ENCODE measurements at regions not wholly inside any gene's neighbourhood (a gene's known extent, or its start where the extent isn't known, plus 50 kb on each side); places are given as distances from the start of the nearest gene placed in this dataset.

GRCh38 chr12:115037830-115038229 lies 353.9 kb upstream of the TBX3 start:
- no peak overlapping the region for H2BK120ac ChIP-seq (replicated peaks; ENCODE audit: low read depth, low read length)
- H2BK20ac ChIP-seq (ENCODE audit: low read length): no peak overlapping the region
- H3K23ac ChIP-seq (ENCODE audit: insufficient read length): no peak overlapping the region
- DNase-seq (ENCODE audit: low read depth in 1 of 2, low spot score in 2 of 2) (no peak), FAIRE-seq (no peak)
- no peak overlapping the region for H3K4ac ChIP-seq (replicated peaks; ENCODE audit: insufficient read length, low read depth, low read length)
- POLR2A ChIA-PET (ENCODE audit: partially characterized antibody): no interaction called here
- H4K5ac ChIP-seq (ENCODE audit: insufficient read length, low read depth, low read length): no peak overlapping the region
- no peaks in the 10 kb centered on the region for H3K79me2 ChIP-seq (ENCODE audit: control insufficient read depth in 1 of 2, insufficient read depth in 2 of 2, low read length in 2 of 2)
- no peak overlapping the region for H3K18ac ChIP-seq (ENCODE audit: extremely low read depth, low read length)
- H2AK5ac ChIP-seq (ENCODE audit: low read depth, low read length): no peak overlapping the region
- H3K4me3 ChIP-seq (ENCODE audit: extremely low read depth in 1 of 4, insufficient read depth in 2 of 4, low read depth in 3 of 4, low read length in 4 of 4): no peak overlapping the region
- no peak overlapping the region for H3K56ac ChIP-seq (replicated peaks; ENCODE audit: insufficient read length, low read depth, low read length)
- no peak overlapping the region for H4K8ac ChIP-seq (ENCODE audit: extremely low read depth, insufficient read depth, low read length)
- H3K14ac ChIP-seq (ENCODE audit: insufficient read length): no peak overlapping the region
- H2BK5ac ChIP-seq (ENCODE audit: low read depth, low read length): no peak overlapping the region
- H3K36me3 ChIP-seq (ENCODE audit: control insufficient read depth in 2 of 4, insufficient read depth in 4 of 4, low read length in 3 of 4): no peaks in the 10 kb centered on the region
- H3K27ac ChIP-seq (ENCODE audit: low read depth, low read length): no peak overlapping the region
- H3K4me2 ChIP-seq (ENCODE audit: insufficient read depth in 1 of 2, low read depth in 2 of 2, low read length in 2 of 2): no peak overlapping the region
- no peak overlapping the region for H3K9ac ChIP-seq (replicated peaks in 1 of 4; ENCODE audit: extremely low read depth in 1 of 4, low read depth in 3 of 4, low read length in 3 of 4)
- H2AFZ ChIP-seq (ENCODE audit: low read length): no peak overlapping the region
- no peaks in the 10 kb centered on the region for H3K79me1 ChIP-seq (ENCODE audit: low read depth, low read length)
- no peaks in the 10 kb centered on the region for H3K27me3 ChIP-seq (replicated peaks in 1 of 4; ENCODE audit: control insufficient read depth in 3 of 4, extremely low read depth in 1 of 4, insufficient read depth in 3 of 4, low read length in 3 of 4)
- H3K9me3 ChIP-seq (ENCODE audit: insufficient read depth in 2 of 2, low read depth in 1 of 2, low read length in 1 of 2): no peaks in the 10 kb centered on the region; a peak in 1 of 4 replicates
- no peak overlapping the region for H2BK15ac ChIP-seq (ENCODE audit: low read length)
- no peaks in the 10 kb centered on the region for H3K4me1 ChIP-seq (replicated peaks in 1 of 4; ENCODE audit: control insufficient read depth in 3 of 4, insufficient read depth in 4 of 4, low read length in 3 of 4)
- H4K20me1 ChIP-seq (replicated peaks in 1 of 2; ENCODE audit: control insufficient read depth in 1 of 2, insufficient read depth in 2 of 2, low read length in 2 of 2): no peaks in the 10 kb centered on the region
- H4K91ac ChIP-seq (replicated peaks; ENCODE audit: insufficient read length, low read length): no peak overlapping the region
- CTCF ChIA-PET (ENCODE audit: partially characterized antibody): no interaction called here
- H3K23me2 ChIP-seq (ENCODE audit: low read depth, low read length): no peaks in the 10 kb centered on the region
- no peak overlapping the region for H2BK12ac ChIP-seq (ENCODE audit: low read depth, low read length)
- TF ChIP-seq YY1 (IDR thresholded peaks at IDR 0.05; ENCODE audit: low read depth, low read length) (no peak), CHD2 (IDR thresholded peaks at IDR 0.05; ENCODE audit: low read length) (no peak), EGR1 (IDR thresholded peaks at IDR 0.05; ENCODE audit: borderline replicate concordance, low read depth, low read length) (no peak), HDAC2 (IDR thresholded peaks at IDR 0.05; ENCODE audit: borderline replicate concordance in 1 of 2, low read depth in 2 of 2, low read length in 2 of 2) (no peak), KDM5A (IDR thresholded peaks at IDR 0.05; ENCODE audit: low read length) (no peak), ASH2L (IDR thresholded peaks at IDR 0.05; ENCODE audit: low read length) (no peak), TEAD4 (IDR thresholded peaks at IDR 0.05; ENCODE audit: low read depth, low read length) (no peak), NANOG (IDR thresholded peaks at IDR 0.05; ENCODE audit: insufficient read depth, low read depth, low read length, poor library complexity, severe bottlenecking) (no peak), RAD21 (IDR thresholded peaks at IDR 0.05 in 1 of 2, conservative IDR thresholded peaks at IDR 0.05 in 1 of 2; ENCODE audit: low read depth in 2 of 2, low read length in 2 of 2) (no peak), SRF (IDR thresholded peaks at IDR 0.05; ENCODE audit: low read depth, low read length) (no peak), CBX8 (IDR thresholded peaks at IDR 0.05; ENCODE audit: borderline replicate concordance, low read depth, low read length) (no peak), EZH2 (IDR thresholded peaks at IDR 0.05; ENCODE audit: low read depth, low read length, severe bottlenecking) (no peak), BCL11A (IDR thresholded peaks at IDR 0.05; ENCODE audit: low read depth in 2 of 2, low read length in 2 of 2) (no peak), BACH1 (IDR thresholded peaks at IDR 0.05; ENCODE audit: low read length) (no peak), MAFK (IDR thresholded peaks at IDR 0.05; ENCODE audit: low read depth, low read length) (no peak)
- 85% methylated on average over 2 of the region's 2 CpGs; no CpG with 5 or more reads in 1 of the 2 experiments for WGBS, 2 experiments (ENCODE audit: extremely low coverage in 1 of 2, insufficient coverage in 1 of 2, insufficient read length in 1 of 2, insufficient replicate concordance in 2 of 2, low coverage in 1 of 2, low lambda C conversion rate in 2 of 2, missing lambda C conversion rate in 1 of 2)

Measured in H1 (cell line).